ENCODE measurements at regions not wholly inside any gene's neighbourhood (a gene's known extent, or its start where the extent isn't known, plus 50 kb on each side); places are given as distances from the start of the nearest gene placed in this dataset.

DNA sequence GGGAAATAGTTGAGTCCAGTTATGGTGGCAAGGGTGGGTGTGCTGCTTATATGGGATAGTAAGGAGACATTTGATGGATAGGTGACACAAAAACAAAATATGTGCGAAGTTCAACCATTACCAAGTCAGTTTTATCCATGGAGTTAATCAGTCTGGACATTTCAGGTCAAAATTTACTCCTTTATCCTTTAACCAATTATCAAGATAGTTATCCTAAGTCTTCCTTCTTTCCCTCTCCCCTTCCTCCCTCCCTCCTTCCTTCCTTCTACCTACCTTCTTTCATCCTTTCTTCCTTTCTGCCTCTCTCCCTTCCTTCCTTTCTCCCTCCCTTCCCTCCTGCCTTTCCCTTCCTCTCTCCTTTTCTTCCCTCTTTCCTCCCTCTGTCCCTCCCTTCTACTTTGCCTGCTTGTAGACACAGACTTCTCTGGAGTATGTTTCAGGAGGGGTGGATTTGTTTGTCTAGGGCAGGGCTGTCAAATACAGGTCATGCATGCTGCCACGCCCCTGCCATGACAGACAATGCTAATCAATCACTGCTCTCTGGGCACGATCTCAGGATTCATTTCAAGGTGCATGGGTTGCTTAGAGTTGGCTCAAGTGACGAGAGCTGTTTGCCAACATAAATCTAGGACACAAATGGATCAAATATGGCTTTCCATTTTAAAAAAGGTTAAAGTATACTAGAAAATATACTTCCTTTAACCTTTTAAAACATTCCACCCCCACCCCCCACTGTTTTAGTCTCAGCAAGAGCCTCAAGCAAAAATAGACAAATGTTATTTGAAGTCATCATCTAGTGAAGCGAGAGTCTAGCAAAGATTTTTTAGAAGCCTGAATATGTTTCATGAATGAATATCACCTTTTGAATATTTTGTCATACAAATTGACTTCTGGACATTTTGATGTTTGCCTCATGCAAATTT, 281.6 kb upstream of the CITED2 start:
- POLR2A ChIA-PET = interaction anchor here (0.9 to 1.8 kb wide), 3 partner anchors 27 to 281 kb away, joined by 3 to 7 read pairs (median 5); partner anchors contain the start of gene CITED2
- no peak overlapping the region for H3K4me3 ChIP-seq
- TF ChIP-seq, protein P1, sequence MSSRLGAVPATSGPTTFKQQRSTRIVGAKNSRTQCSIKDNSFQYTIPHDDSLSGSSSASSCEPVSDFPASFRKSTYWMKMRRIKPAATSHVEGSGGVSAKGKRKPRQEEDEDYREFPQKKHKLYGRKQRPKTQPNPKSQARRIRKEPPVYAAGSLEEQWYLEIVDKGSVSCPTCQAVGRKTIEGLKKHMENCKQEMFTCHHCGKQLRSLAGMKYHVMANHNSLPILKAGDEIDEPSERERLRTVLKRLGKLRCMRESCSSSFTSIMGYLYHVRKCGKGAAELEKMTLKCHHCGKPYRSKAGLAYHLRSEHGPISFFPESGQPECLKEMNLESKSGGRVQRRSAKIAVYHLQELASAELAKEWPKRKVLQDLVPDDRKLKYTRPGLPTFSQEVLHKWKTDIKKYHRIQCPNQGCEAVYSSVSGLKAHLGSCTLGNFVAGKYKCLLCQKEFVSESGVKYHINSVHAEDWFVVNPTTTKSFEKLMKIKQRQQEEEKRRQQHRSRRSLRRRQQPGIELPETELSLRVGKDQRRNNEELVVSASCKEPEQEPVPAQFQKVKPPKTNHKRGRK (tag; IDR thresholded peaks at IDR 0.05) = peak; percentile 86
- TF ChIP-seq JUND (IDR thresholded peaks at IDR 0.05; ENCODE audit: borderline replicate concordance, low read depth, low read length) (no peak), JUND (tag; IDR thresholded peaks at IDR 0.05; ENCODE audit: borderline replicate concordance, low read depth, low read length) (no peak), NFATC3 (IDR thresholded peaks at IDR 0.05) (no peak), LEF1 (IDR thresholded peaks at IDR 0.05) (no peak), HEY1 (CRISPR knock-in tag; IDR thresholded peaks at IDR 0.05; ENCODE audit: borderline replicate concordance) (no peak)
- TF ChIP-seq, protein P2, sequence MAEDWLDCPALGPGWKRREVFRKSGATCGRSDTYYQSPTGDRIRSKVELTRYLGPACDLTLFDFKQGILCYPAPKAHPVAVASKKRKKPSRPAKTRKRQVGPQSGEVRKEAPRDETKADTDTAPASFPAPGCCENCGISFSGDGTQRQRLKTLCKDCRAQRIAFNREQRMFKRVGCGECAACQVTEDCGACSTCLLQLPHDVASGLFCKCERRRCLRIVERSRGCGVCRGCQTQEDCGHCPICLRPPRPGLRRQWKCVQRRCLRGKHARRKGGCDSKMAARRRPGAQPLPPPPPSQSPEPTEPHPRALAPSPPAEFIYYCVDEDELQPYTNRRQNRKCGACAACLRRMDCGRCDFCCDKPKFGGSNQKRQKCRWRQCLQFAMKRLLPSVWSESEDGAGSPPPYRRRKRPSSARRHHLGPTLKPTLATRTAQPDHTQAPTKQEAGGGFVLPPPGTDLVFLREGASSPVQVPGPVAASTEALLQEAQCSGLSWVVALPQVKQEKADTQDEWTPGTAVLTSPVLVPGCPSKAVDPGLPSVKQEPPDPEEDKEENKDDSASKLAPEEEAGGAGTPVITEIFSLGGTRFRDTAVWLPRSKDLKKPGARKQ (CRISPR knock-in tag; IDR thresholded peaks at IDR 0.05) = no peak
- TF ChIP-seq, protein P3, sequence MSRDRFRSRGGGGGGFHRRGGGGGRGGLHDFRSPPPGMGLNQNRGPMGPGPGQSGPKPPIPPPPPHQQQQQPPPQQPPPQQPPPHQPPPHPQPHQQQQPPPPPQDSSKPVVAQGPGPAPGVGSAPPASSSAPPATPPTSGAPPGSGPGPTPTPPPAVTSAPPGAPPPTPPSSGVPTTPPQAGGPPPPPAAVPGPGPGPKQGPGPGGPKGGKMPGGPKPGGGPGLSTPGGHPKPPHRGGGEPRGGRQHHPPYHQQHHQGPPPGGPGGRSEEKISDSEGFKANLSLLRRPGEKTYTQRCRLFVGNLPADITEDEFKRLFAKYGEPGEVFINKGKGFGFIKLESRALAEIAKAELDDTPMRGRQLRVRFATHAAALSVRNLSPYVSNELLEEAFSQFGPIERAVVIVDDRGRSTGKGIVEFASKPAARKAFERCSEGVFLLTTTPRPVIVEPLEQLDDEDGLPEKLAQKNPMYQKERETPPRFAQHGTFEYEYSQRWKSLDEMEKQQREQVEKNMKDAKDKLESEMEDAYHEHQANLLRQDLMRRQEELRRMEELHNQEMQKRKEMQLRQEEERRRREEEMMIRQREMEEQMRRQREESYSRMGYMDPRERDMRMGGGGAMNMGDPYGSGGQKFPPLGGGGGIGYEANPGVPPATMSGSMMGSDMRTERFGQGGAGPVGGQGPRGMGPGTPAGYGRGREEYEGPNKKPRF (IDR thresholded peaks at IDR 0.05; ENCODE audit: low read depth, low read length) = no peak
- TF ChIP-seq, protein P4, sequence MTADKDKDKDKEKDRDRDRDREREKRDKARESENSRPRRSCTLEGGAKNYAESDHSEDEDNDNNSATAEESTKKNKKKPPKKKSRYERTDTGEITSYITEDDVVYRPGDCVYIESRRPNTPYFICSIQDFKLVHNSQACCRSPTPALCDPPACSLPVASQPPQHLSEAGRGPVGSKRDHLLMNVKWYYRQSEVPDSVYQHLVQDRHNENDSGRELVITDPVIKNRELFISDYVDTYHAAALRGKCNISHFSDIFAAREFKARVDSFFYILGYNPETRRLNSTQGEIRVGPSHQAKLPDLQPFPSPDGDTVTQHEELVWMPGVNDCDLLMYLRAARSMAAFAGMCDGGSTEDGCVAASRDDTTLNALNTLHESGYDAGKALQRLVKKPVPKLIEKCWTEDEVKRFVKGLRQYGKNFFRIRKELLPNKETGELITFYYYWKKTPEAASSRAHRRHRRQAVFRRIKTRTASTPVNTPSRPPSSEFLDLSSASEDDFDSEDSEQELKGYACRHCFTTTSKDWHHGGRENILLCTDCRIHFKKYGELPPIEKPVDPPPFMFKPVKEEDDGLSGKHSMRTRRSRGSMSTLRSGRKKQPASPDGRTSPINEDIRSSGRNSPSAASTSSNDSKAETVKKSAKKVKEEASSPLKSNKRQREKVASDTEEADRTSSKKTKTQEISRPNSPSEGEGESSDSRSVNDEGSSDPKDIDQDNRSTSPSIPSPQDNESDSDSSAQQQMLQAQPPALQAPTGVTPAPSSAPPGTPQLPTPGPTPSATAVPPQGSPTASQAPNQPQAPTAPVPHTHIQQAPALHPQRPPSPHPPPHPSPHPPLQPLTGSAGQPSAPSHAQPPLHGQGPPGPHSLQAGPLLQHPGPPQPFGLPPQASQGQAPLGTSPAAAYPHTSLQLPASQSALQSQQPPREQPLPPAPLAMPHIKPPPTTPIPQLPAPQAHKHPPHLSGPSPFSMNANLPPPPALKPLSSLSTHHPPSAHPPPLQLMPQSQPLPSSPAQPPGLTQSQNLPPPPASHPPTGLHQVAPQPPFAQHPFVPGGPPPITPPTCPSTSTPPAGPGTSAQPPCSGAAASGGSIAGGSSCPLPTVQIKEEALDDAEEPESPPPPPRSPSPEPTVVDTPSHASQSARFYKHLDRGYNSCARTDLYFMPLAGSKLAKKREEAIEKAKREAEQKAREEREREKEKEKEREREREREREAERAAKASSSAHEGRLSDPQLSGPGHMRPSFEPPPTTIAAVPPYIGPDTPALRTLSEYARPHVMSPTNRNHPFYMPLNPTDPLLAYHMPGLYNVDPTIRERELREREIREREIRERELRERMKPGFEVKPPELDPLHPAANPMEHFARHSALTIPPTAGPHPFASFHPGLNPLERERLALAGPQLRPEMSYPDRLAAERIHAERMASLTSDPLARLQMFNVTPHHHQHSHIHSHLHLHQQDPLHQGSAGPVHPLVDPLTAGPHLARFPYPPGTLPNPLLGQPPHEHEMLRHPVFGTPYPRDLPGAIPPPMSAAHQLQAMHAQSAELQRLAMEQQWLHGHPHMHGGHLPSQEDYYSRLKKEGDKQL (CRISPR knock-in tag; IDR thresholded peaks at IDR 0.05; ENCODE audit: borderline replicate concordance) = no peak

More for the DNA sequence above, 281.6 kb upstream of the CITED2 start:
- H3K9me3 ChIP-seq (replicated peaks; ENCODE audit: control insufficient read depth, insufficient read depth, low read depth, low read length) = no peaks in the 10 kb centered on the region
- no peak overlapping the region for H3K27ac ChIP-seq (ENCODE audit: extremely low read depth, low read depth, low read length)
- no peaks in the 10 kb centered on the region for H3K36me3 ChIP-seq (ENCODE audit: control insufficient read depth, insufficient read depth, low read length)
- BruUV-seq (replicated peaks) = no TSS peak
- no peak overlapping the region for H3K4me2 ChIP-seq (ENCODE audit: insufficient read depth, low read length)
- H3K9me1 ChIP-seq (ENCODE audit: control insufficient read depth, insufficient read depth, low read length) = no peaks in the 10 kb centered on the region
- no peaks in the 10 kb centered on the region for H3K27me3 ChIP-seq (ENCODE audit: control insufficient read depth in 2 of 2, insufficient read depth in 2 of 2, low read length in 2 of 2)
- H2AFZ ChIP-seq (ENCODE audit: low read depth, low read length) = no peak overlapping the region
- WGBS (ENCODE audit: insufficient coverage, low coverage, missing lambda C conversion rate) = 37% methylated on average over 5 of the region's 5 CpGs
- H3K9ac ChIP-seq (ENCODE audit: insufficient read depth in 1 of 2, low read depth in 2 of 2, low read length in 2 of 2) = no peak overlapping the region
- no peak for FAIRE-seq
- peak; percentile 81 for ATAC-seq
- peaks cover under 1 to 5% of the 10 kb centered on the region in 2 experiments; a peak in 4 of 5 replicates for H3K4me1 ChIP-seq (replicated peaks in 1 of 2; ENCODE audit: control insufficient read depth in 2 of 2, insufficient read depth in 2 of 2, low read length in 2 of 2)
- no peaks in the 10 kb centered on the region for H3K79me2 ChIP-seq (ENCODE audit: control insufficient read depth, insufficient read depth, low read length)
- H4K20me1 ChIP-seq (replicated peaks; ENCODE audit: control insufficient read depth, insufficient read depth, low read length) = no peaks in the 10 kb centered on the region
- CTCF ChIA-PET (ENCODE audit: low intra/inter-chr PET ratio) = no interaction called here
- in situ Hi-C loops (cut with MboI) = no loop called here
- DNase-seq (ENCODE audit: extremely low read depth in 1 of 4, low spot score in 3 of 4) = peak in 3 of 4 experiments; percentile 32 to 36 (median 33)
- intact Hi-C loops (cut with micrococcal nuclease) = loop anchor here (5.0 kb wide), 1 partner anchor 271 kb away; no protein-coding TSS in a partner anchor

Data from K562 (cell line).